ENCODE measurements at regions not wholly inside any gene's neighbourhood (a gene's known extent, or its start where the extent isn't known, plus 50 kb on each side); places are given as distances from the start of the nearest gene placed in this dataset.
A peak's percentile ranks its signal among the peaks of the same experiment; 100 is the strongest.

DNA sequence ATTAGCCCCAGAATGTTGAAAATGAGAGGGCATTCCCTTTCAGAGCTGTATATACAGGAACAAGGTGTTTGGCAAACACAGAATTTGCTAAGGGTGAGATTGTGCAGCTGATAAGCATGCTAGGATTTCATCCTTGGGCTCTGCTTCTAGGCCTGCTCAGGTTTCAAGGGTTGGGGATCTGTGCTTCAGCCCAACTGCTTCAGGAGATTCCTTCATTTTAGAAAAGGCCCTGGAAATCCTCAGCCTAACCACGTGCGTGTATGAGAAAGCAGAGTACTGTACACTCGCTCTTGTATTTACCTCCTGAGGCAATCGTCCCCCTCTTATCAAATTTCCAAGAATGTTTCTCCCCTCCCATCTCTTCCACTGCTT is 291.6 kb upstream of the ARGLU1 start:
- no peak overlapping the region for H3K4me3 ChIP-seq (ENCODE audit: low read depth in 1 of 3, low read length in 3 of 3)

DNA sequence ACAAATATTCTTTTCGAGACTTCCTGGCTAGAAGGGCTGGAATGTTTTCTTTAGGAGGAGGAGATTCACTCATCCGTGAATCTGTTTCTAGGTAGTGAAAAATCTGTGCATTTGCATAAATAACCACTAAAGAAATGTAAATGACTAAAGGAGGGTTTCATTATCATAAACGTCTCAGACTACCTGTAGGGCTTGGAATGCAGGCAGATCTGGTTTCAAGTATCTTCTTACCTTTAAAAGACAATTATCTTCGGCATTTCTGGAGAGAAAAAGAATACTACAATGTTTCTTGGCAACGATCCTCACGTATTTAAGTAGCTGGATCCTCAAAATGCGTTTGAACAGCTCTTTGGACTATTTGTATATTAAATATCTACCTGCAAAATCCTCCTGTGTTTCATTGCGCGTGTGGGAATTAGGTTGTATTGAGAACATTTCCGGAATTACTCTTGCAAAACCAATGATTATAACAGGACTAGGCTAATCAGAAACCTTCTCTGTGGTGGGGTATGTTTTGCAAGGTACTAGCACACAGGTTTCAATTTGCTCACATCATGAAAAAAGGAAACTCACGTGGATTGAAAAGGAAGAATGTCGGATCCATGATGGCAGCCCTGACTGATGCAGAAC is 291.1 kb upstream of the ARGLU1 start:
- no peaks in the 10 kb centered on the region for H3K4me1 ChIP-seq (ENCODE audit: control insufficient read depth in 3 of 3, insufficient read depth in 2 of 3, low read depth in 1 of 3, low read length in 2 of 3)
- H3K27me3 ChIP-seq (ENCODE audit: control insufficient read depth in 3 of 3, insufficient read depth in 3 of 3, low read length in 3 of 3) = no peaks in the 10 kb centered on the region
- no peak overlapping the region for H3K27ac ChIP-seq (ENCODE audit: low read depth in 1 of 3, low read length in 2 of 3)
- H3K9me3 ChIP-seq (ENCODE audit: control insufficient read depth in 2 of 2, insufficient read depth in 1 of 2, low read depth in 1 of 2, low read length in 1 of 2) = no peaks in the 10 kb centered on the region
- DNase-seq (no peak), FAIRE-seq (no peak)
- WGBS, 3 donors = 69 to 79% (median 76%) methylated on average over 12 of the region's 12 CpGs
- no peak overlapping the region for H3K4me3 ChIP-seq (ENCODE audit: low read depth in 1 of 3, low read length in 3 of 3)
- no peaks in the 10 kb centered on the region for H3K36me3 ChIP-seq (ENCODE audit: control insufficient read depth in 3 of 3, insufficient read depth in 2 of 3, low read depth in 1 of 3, low read length in 3 of 3)

More for the DNA sequence above, 291.6 kb upstream of the ARGLU1 start:
- Histone ChIP-seq H3K27ac (ENCODE audit: low read depth in 1 of 3, low read length in 2 of 3) (no peak overlapping the region), H3K9me3 (ENCODE audit: control insufficient read depth in 2 of 2, insufficient read depth in 1 of 2, low read depth in 1 of 2, low read length in 1 of 2) (no peaks in the 10 kb centered on the region), H3K4me1 (ENCODE audit: control insufficient read depth in 3 of 3, insufficient read depth in 2 of 3, low read depth in 1 of 3, low read length in 2 of 3) (no peaks in the 10 kb centered on the region), H3K27me3 (ENCODE audit: control insufficient read depth in 3 of 3, insufficient read depth in 3 of 3, low read length in 3 of 3) (no peaks in the 10 kb centered on the region), H3K36me3 (ENCODE audit: control insufficient read depth in 3 of 3, insufficient read depth in 2 of 3, low read depth in 1 of 3, low read length in 3 of 3) (no peaks in the 10 kb centered on the region)
- FAIRE-seq = no peak
- peak in 1 of 2 donors; percentile 20 for DNase-seq
- WGBS, 3 donors = 47 to 58% (median 52%) methylated on average over 4 of the region's 4 CpGs

DNA sequence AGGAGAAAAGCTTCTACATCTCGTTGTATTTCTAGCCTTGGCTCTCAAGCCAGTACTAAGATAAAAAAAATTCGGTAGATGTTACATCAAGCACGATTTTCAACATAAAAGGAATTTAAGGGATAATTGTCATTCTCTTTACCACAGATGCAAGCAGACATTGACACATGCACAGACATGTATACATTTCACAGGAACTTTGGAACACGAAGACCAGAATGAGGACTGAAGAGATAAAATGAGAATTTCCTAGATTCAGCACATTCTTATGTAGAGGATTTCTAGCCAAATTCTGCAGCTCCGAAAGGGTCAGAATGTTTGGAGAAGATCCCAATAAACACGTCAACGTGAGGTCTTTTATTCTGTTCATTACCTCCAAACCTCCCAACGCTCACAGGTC is 284.5 kb upstream of the ARGLU1 start:
- Histone ChIP-seq H3K4me3 (ENCODE audit: low read depth in 1 of 3, low read length in 3 of 3) (no peak overlapping the region), H3K9me3 (ENCODE audit: control insufficient read depth in 2 of 2, insufficient read depth in 1 of 2, low read depth in 1 of 2, low read length in 1 of 2) (no peaks in the 10 kb centered on the region), H3K27me3 (ENCODE audit: control insufficient read depth in 3 of 3, insufficient read depth in 3 of 3, low read length in 3 of 3) (no peaks in the 10 kb centered on the region), H3K4me1 (ENCODE audit: control insufficient read depth in 3 of 3, insufficient read depth in 2 of 3, low read depth in 1 of 3, low read length in 2 of 3) (no peaks in the 10 kb centered on the region), H3K27ac (ENCODE audit: low read depth in 1 of 3, low read length in 2 of 3) (no peak overlapping the region), H3K36me3 (ENCODE audit: control insufficient read depth in 3 of 3, insufficient read depth in 2 of 3, low read depth in 1 of 3, low read length in 3 of 3) (no peaks in the 10 kb centered on the region)
- WGBS, 3 donors = 72 to 84% (median 82%) methylated on average over 8 of the region's 8 CpGs
- no peak for FAIRE-seq
- DNase-seq = no peak

DNA sequence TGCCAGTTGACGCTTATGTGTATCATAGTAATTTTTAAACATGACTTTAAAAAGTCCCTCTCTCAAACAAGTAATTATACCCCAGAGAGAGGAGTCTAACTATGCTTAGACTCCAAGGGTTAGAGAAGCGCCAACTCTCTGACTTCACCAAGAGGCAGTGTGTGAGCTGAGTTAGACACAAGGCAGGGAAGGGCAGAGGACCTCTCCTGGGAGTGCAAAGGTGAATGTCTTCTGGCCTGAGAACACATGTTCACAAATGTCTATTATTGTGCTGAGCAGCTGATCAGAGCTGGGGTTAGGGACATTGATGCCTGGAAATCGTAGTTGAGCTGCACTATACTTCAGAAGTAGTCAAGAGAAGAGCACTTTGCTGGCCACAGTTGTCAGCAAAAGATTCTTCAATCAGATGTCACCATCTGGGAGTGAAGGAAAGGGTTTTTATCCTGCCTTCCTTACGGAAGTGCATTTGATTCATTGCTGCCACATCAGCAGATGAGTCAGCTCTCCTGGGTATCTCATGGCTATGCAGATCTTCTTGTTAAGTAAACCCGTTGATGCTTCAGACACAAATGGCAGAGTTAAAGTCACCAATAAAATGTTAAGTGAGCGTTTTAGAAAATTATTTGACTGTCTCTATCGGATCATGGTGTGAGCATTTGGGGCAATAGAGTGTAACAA is 283.2 kb upstream of the ARGLU1 start:
- H3K36me3 ChIP-seq (ENCODE audit: control insufficient read depth in 3 of 3, insufficient read depth in 2 of 3, low read depth in 1 of 3, low read length in 3 of 3) = no peaks in the 10 kb centered on the region
- FAIRE-seq = no peak
- WGBS, 3 donors = 87 to 92% (median 88%) methylated on average over 7 of the region's 7 CpGs
- no peaks in the 10 kb centered on the region for H3K27me3 ChIP-seq (ENCODE audit: control insufficient read depth in 3 of 3, insufficient read depth in 3 of 3, low read length in 3 of 3)
- no peaks in the 10 kb centered on the region for H3K4me1 ChIP-seq (ENCODE audit: control insufficient read depth in 3 of 3, insufficient read depth in 2 of 3, low read depth in 1 of 3, low read length in 2 of 3)
- DNase-seq = no peak
- no peak overlapping the region for H3K4me3 ChIP-seq (ENCODE audit: low read depth in 1 of 3, low read length in 3 of 3)
- no peak overlapping the region for H3K27ac ChIP-seq (ENCODE audit: low read depth in 1 of 3, low read length in 2 of 3)
- no peaks in the 10 kb centered on the region for H3K9me3 ChIP-seq (ENCODE audit: control insufficient read depth in 2 of 2, insufficient read depth in 1 of 2, low read depth in 1 of 2, low read length in 1 of 2)

DNA sequence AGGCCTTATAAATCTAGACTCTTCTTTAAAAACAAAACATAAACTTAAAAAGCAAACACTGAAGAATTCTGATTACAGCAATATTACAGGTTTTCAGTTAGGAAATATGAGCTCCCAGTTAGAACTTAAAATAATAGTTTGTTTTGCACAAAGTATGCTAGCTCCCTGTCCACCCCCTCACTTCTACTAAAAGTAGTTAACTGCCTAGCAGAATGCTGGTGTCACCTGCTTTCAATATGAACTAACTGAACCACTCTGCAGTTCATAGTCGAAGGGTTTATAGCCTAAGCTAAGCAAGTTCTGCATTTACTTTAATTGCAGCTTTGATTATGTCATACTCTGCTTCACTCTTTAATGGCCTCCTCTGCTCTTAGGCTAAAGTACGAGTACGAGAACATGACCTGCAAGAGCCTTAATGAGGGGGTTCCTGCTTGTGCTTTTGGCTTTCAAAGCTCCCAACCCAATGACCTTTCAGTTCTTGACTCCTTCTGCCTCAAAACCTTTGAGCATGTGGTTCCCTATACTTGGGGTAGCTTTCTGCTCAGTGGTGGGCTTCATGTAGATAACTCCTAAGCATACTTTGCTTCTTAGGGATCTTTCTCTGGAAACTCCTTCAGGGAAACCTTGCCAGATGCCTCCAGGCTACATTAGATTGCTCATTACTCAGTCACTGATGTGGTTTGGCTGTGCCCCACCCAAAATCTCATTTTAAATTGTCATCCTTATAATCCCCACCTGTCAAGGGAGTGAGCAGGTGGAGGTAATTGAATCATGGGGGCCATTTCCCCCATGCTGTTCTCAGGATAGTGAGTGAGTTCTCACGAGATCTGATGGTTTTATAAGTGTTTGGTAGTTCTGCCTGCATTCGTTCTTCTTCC is 278.9 kb upstream of the ARGLU1 start:
- FAIRE-seq (no peak), DNase-seq (peak; percentile 56 to 62)
- H3K4me3 ChIP-seq (ENCODE audit: low read depth in 1 of 3, low read length in 3 of 3) = no peak overlapping the region
- no peaks in the 10 kb centered on the region for H3K27me3 ChIP-seq (ENCODE audit: control insufficient read depth in 3 of 3, insufficient read depth in 3 of 3, low read length in 3 of 3)
- H3K9me3 ChIP-seq (ENCODE audit: control insufficient read depth in 2 of 2, insufficient read depth in 1 of 2, low read depth in 1 of 2, low read length in 1 of 2) = no peaks in the 10 kb centered on the region
- no peak overlapping the region for H3K27ac ChIP-seq (ENCODE audit: low read depth in 1 of 3, low read length in 2 of 3)
- no peaks in the 10 kb centered on the region for H3K36me3 ChIP-seq (ENCODE audit: control insufficient read depth in 3 of 3, insufficient read depth in 2 of 3, low read depth in 1 of 3, low read length in 3 of 3)
- no peaks in the 10 kb centered on the region for H3K4me1 ChIP-seq (ENCODE audit: control insufficient read depth in 3 of 3, insufficient read depth in 2 of 3, low read depth in 1 of 3, low read length in 2 of 3)
- WGBS, 3 donors = 43 to 76% (median 56%) methylated on average over 5 of the region's 5 CpGs

DNA sequence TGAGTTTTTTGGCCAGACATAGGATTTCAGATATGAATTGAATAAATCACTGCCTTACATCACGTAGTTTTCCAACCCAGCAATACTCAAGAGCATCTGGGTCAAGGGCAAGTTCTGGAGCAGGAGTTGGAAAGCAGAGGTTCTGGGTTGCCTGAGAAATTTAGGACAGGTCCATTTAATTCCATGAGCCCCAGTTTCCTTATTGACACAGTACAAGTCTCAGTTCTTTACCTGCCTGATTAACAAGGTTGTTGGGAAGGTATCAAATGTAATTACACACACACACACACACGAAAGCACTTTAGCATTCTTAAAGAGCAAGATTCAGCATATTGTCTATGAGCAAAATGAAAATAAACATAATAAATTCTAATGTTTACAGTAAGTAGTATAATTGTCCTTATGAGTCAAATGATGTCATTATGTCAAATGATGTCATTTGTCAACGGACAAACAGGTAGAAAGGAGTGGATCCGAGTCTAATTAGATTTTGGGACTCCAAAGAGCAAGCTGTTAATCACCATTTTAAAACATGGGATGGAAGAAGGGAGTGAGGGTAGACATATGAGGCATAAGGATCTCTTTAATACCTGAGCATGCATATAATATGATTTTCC is 268.4 kb upstream of the ARGLU1 start:
- no peak for DNase-seq
- H3K27ac ChIP-seq (ENCODE audit: low read depth in 1 of 3, low read length in 2 of 3) = no peak overlapping the region
- no peaks in the 10 kb centered on the region for H3K27me3 ChIP-seq (ENCODE audit: control insufficient read depth in 3 of 3, insufficient read depth in 3 of 3, low read length in 3 of 3)
- peaks cover 0 to 14% of the 10 kb centered on the region in 2 donors for H3K9me3 ChIP-seq (ENCODE audit: control insufficient read depth in 2 of 2, insufficient read depth in 1 of 2, low read depth in 1 of 2, low read length in 1 of 2)
- no peak for FAIRE-seq
- 51 to 57% (median 54%) methylated on average over 4 of the region's 4 CpGs for WGBS, 3 donors
- H3K4me3 ChIP-seq (ENCODE audit: low read depth in 1 of 3, low read length in 3 of 3) = no peak overlapping the region
- H3K4me1 ChIP-seq (ENCODE audit: control insufficient read depth in 3 of 3, insufficient read depth in 2 of 3, low read depth in 1 of 3, low read length in 2 of 3) = no peaks in the 10 kb centered on the region
- no peaks in the 10 kb centered on the region for H3K36me3 ChIP-seq (ENCODE audit: control insufficient read depth in 3 of 3, insufficient read depth in 2 of 3, low read depth in 1 of 3, low read length in 3 of 3)

DNA sequence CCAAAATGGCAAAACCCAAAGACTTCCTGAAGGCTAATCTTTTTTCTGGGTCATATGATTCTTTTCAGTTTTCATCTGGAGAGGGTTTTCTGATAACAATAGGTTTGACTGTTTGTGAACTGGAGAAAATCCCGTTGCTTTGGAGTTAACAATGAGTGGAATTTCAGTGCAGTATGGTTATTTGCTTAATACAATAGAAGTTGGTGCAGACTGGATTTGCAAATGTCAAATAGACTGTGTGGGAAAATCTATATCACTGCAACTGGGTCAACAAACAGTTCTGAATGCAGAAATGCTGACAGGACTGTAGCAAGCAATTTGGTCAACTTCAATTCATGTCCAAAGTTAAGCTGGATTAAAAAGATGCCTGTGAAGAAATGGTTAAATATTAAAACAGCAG is 267.5 kb upstream of the ARGLU1 start:
- FAIRE-seq (no peak), DNase-seq (no peak)
- Histone ChIP-seq H3K27ac (ENCODE audit: low read depth in 1 of 3, low read length in 2 of 3) (no peak overlapping the region), H3K4me3 (ENCODE audit: low read depth in 1 of 3, low read length in 3 of 3) (no peak overlapping the region), H3K27me3 (ENCODE audit: control insufficient read depth in 3 of 3, insufficient read depth in 3 of 3, low read length in 3 of 3) (no peaks in the 10 kb centered on the region), H3K9me3 (ENCODE audit: control insufficient read depth in 2 of 2, insufficient read depth in 1 of 2, low read depth in 1 of 2, low read length in 1 of 2) (peaks cover 0 to 14% of the 10 kb centered on the region in 2 donors), H3K36me3 (ENCODE audit: control insufficient read depth in 3 of 3, insufficient read depth in 2 of 3, low read depth in 1 of 3, low read length in 3 of 3) (no peaks in the 10 kb centered on the region), H3K4me1 (ENCODE audit: control insufficient read depth in 3 of 3, insufficient read depth in 2 of 3, low read depth in 1 of 3, low read length in 2 of 3) (no peaks in the 10 kb centered on the region)
- WGBS, 3 donors = 33 to 45% (median 41%) methylated on average over 1 of the region's 1 CpG

DNA sequence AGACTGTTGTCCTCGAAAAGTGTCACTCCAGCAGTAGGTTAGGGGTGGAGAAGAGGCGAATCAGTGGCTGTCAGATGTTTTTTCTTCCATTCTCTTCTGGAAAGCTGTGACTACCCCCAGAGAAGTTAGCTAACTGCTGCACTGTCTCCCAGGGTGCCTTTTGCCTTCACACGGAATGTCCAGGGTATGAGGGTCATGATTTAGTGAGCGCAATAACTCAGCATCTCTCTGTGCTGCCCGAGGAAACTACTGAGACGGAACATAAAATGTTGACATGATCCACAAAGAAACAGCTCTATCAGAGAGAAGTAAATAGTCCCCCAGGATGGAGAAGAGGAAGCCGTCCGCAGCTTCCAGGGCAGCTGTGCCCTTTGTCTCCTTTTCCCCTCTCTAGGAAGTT is 254.0 kb upstream of the ARGLU1 start:
- FAIRE-seq = no peak
- Histone ChIP-seq H3K9me3 (ENCODE audit: control insufficient read depth in 2 of 2, insufficient read depth in 1 of 2, low read depth in 1 of 2, low read length in 1 of 2) (no peaks in the 10 kb centered on the region), H3K4me1 (ENCODE audit: control insufficient read depth in 3 of 3, insufficient read depth in 2 of 3, low read depth in 1 of 3, low read length in 2 of 3) (no peaks in the 10 kb centered on the region), H3K36me3 (ENCODE audit: control insufficient read depth in 3 of 3, insufficient read depth in 2 of 3, low read depth in 1 of 3, low read length in 3 of 3) (no peaks in the 10 kb centered on the region), H3K27ac (ENCODE audit: low read depth in 1 of 3, low read length in 2 of 3) (no peak overlapping the region), H3K27me3 (ENCODE audit: control insufficient read depth in 3 of 3, insufficient read depth in 3 of 3, low read length in 3 of 3) (no peaks in the 10 kb centered on the region), H3K4me3 (ENCODE audit: low read depth in 1 of 3, low read length in 3 of 3) (no peak overlapping the region)
- 77 to 81% (median 79%) methylated on average over 8 of the region's 8 CpGs for WGBS, 3 donors
- no peak for DNase-seq
